HepG2 (cell line): ENCODE measurements at regions not wholly inside any gene's neighbourhood (a gene's known extent, or its start where the extent isn't known, plus 50 kb on each side); places are given as distances from the start of the nearest gene placed in this dataset.
"Not testable (repeated sequence)": the region's sequence is repeated elsewhere in the genome, so short reads cannot be mapped to it uniquely, and the experiment has no call there.

Experiments used
- ATAC-seq: fragments of 200-7000 bp; cut with Tn5 transposase; 3 replicates; pipeline ENCODE4 v1.9.1; 2020; ENCODE audit warnings: mild to moderate bottlenecking, moderate library complexity
- BruUV-seq: library from RNA; stranded (reverse); fragments of 400-500 nt; replicated peaks from 2 replicates; lab custom pipeline; 2021; lab: Mats Ljungman, UMichigan
- CTCF ChIA-PET: fragments of 300-600 bp; formaldehyde crosslinking; extraction: SDS; loops from one replicate; lab custom pipeline; 2021; ENCODE audit warnings: low total read pairs, inconsistent platforms, low intra/inter-chr PET ratio; lab: Yijun Ruan, JAX
- POLR2A ChIA-PET: fragments of 350-600 bp; sonication (Branson Sonifier 250); formaldehyde crosslinking; loops from one replicate; lab custom pipeline; 2020; ENCODE audit warnings: antibody characterized with exemption, inconsistent platforms; lab: Yijun Ruan, JAX
- DNase-seq: peaks from one replicate; pipeline ENCODE4 v3.0.0-alpha.2; 2015; ENCODE audit warnings: low spot score
- FAIRE-seq: peaks from 3 replicates; lab custom pipeline; 2011; peaks lifted over from hg19 to GRCh38; lab: Jason Lieb, UNC
- H2AFZ ChIP-seq: one replicate; pipeline ENCODE4 v1.6.1; 2011; ENCODE audit warnings: low read length, inconsistent platforms
- H3K27ac ChIP-seq: fragments of 300-600 bp; 3 replicates; pipeline ENCODE4 v1.8.0; 2011; ENCODE audit warnings: mixed run types, mild to moderate bottlenecking, mixed read lengths, low read length, inconsistent platforms; ENCODE audit not compliant: insufficient read depth; ENCODE audit errors: extremely low read length
- H3K27me3 ChIP-seq, 2 experiments: fragments of 200-600 bp in 1 of 2; 2 replicates in 1 of 2; 3 replicates in 1 of 2; pipeline versions ENCODE4 v1.6.0 to v1.8.0; 2011; ENCODE audit warnings: low read length in 2 of 2, mild to moderate bottlenecking in 2 of 2, moderate library complexity in 2 of 2, inconsistent platforms in 1 of 2; ENCODE audit not compliant: insufficient read depth in 2 of 2, control insufficient read depth in 1 of 2
- H3K36me3 ChIP-seq, 2 experiments: fragments of 200-600 bp in 1 of 2; replicated peaks in 1 of 2; 2 replicates in 1 of 2; 3 replicates in 1 of 2; pipeline versions ENCODE4 v1.5.1 to v1.8.0; 2011; ENCODE audit warnings: low read length in 2 of 2, inconsistent platforms in 1 of 2; ENCODE audit not compliant: insufficient read depth in 2 of 2, control insufficient read depth in 1 of 2
- H3K4me1 ChIP-seq: 2 replicates; pipeline ENCODE4 v1.5.1; 2012; ENCODE audit warnings: low read length, inconsistent platforms; ENCODE audit not compliant: insufficient read depth
- H3K4me2 ChIP-seq: 2 replicates; pipeline ENCODE4 v1.6.0; 2011; ENCODE audit warnings: low read depth, low read length, inconsistent platforms
- H3K4me3 ChIP-seq, 3 experiments: fragments of 200-600 bp in 1 of 3; sonication (generic), shearing (Covaris generic) in 1 of 3; replicated peaks in 1 of 3; 2 replicates each; pipeline ENCODE4 v1.5.1; 2011 to 2016; ENCODE audit warnings: low read length in 3 of 3, inconsistent platforms in 2 of 3, low read depth in 2 of 3, mild to moderate bottlenecking in 2 of 3, control low read depth in 1 of 3, mixed read lengths in 1 of 3; ENCODE audit not compliant: insufficient read depth in 1 of 3
- H3K79me2 ChIP-seq: one replicate; pipeline ENCODE4 v1.6.1; 2011; ENCODE audit warnings: low read length, inconsistent platforms; ENCODE audit not compliant: insufficient read depth
- H3K9ac ChIP-seq: 2 replicates; pipeline ENCODE4 v1.6.0; 2011; ENCODE audit warnings: mild to moderate bottlenecking, low read depth, low read length, inconsistent platforms; ENCODE audit not compliant: insufficient read depth
- H3K9me3 ChIP-seq: 2 replicates; pipeline ENCODE4 v1.5.1; 2012; ENCODE audit warnings: mild to moderate bottlenecking, low read length
- H4K20me1 ChIP-seq: 2 replicates; pipeline ENCODE4 v1.6.0; 2011; ENCODE audit warnings: inconsistent platforms, mild to moderate bottlenecking, low read length, moderate library complexity; ENCODE audit not compliant: insufficient read depth
- RAD21 ChIP-seq: fragments of 450-650 bp; formaldehyde crosslinking; IDR thresholded peaks from 2 replicates; pipeline ENCODE4 v1.5.0; 2020; ENCODE audit warnings: mild to moderate bottlenecking
- STAG1 ChIP-seq: sonication (generic); formaldehyde crosslinking; IDR thresholded peaks from 2 replicates; pipeline ENCODE4 v1.4.0; 2020; ENCODE audit warnings: missing genetic modification reagents
- WGBS: methylation state at CpG from one replicate; pipeline ENCODE4 v1.1.6; 2017; ENCODE audit warnings: low lambda C conversion rate; 5-methylcytosine and 5-hydroxymethylcytosine counted together
- in situ Hi-C: cut with HindIII; loops from 2 replicates; pipeline ENCODE4 v1.10.0; 2017; ENCODE audit warnings: low pct_unique_long_range_greater_than_20kb; ENCODE audit not compliant: extremely low pct_ligation_motif_present
- intact Hi-C: fragments of 100-400 bp; cut with micrococcal nuclease; formaldehyde crosslinking; loops from one replicate; pipeline ENCODE4 v1.10.0; 2022; ENCODE audit not compliant: unreplicated experiment
- TF ChIP-seq, protein P1 (sequence below): sonication (generic); formaldehyde crosslinking; IDR thresholded peaks from 2 replicates; pipeline ENCODE4 v1.5.0; 2020; ENCODE audit warnings: mild to moderate bottlenecking, missing genetic modification reagents, moderate library complexity

DNA sequence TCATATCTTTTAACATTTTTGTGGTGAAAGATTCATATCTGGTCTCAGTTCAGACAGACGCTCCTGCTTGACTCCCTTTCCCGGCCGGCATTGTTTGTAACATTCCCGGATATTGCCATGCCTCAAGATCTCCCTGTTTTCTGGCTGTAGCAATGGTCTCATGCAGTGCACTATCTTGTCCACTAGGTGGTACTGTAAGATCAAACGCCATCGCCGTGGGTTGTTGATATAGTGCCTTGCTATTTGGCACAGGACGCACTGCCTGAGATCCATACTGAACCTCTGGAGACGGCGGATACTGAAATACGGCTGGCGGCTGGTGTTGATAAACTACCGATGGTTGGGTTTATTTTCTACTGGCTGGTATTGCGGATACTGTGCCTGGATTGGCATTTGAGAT lies 218.6 kb downstream of the ADRA2C start:
- H3K27ac ChIP-seq, H3K4me3 ChIP-seq, FAIRE-seq, in situ Hi-C loops, H3K4me1 ChIP-seq, H4K20me1 ChIP-seq, POLR2A ChIA-PET, BruUV-seq, CTCF ChIA-PET, DNase-seq, H2AFZ ChIP-seq, H3K4me2 ChIP-seq, H3K79me2 ChIP-seq, H3K9me3 ChIP-seq, H3K27me3 ChIP-seq, H3K9ac ChIP-seq, H3K36me3 ChIP-seq, ATAC-seq: not testable (repeated sequence)
- peak; percentile 41 for TF ChIP-seq STAG1
- 17% methylated on average over 6 of the region's 14 CpGs for WGBS
- intact Hi-C loops, result loop anchor here (10.0 kb wide), 1 partner anchor 120 kb away; no protein-coding TSS in a partner anchor

DNA sequence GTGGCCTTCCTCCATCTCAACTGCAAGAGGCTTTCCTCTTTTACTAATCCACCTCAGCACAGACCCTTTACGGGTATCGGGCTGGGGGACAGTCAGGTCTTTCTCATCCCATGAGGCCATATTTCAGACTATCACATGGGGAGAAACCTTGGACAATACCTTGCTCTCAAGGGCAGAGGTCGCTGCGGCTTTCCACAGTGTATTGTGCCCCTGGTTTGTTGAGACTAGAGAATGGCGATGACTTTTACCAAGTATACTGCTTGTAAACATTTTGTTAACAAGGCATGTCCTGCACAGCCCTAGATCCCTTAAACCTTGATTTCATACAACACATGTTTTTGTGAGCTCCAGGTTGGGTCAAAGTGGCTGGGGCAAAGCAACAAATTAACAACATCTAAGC lies 220.2 kb downstream of the ADRA2C start:
- not testable (repeated sequence) for BruUV-seq
- 0 out of 2 replicates have a peak, but pooled peaks have one; percentile 38 for TF ChIP-seq RAD21 (CRISPR knock-in tag)
- TF ChIP-seq, protein P1, sequence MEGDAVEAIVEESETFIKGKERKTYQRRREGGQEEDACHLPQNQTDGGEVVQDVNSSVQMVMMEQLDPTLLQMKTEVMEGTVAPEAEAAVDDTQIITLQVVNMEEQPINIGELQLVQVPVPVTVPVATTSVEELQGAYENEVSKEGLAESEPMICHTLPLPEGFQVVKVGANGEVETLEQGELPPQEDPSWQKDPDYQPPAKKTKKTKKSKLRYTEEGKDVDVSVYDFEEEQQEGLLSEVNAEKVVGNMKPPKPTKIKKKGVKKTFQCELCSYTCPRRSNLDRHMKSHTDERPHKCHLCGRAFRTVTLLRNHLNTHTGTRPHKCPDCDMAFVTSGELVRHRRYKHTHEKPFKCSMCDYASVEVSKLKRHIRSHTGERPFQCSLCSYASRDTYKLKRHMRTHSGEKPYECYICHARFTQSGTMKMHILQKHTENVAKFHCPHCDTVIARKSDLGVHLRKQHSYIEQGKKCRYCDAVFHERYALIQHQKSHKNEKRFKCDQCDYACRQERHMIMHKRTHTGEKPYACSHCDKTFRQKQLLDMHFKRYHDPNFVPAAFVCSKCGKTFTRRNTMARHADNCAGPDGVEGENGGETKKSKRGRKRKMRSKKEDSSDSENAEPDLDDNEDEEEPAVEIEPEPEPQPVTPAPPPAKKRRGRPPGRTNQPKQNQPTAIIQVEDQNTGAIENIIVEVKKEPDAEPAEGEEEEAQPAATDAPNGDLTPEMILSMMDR (CRISPR knock-in tag), result peak; percentile 44; the same call in 1 of the 2 replicates
- TF ChIP-seq STAG1, result peak; percentile 62
- TF ChIP-seq, all 625 proteins: peak for 3; not testable (repeated sequence) for 622
- H3K36me3 ChIP-seq, FAIRE-seq, H3K4me2 ChIP-seq, H3K27me3 ChIP-seq, H3K4me1 ChIP-seq, in situ Hi-C loops, CTCF ChIA-PET, H3K9me3 ChIP-seq, H3K27ac ChIP-seq, H2AFZ ChIP-seq, H3K4me3 ChIP-seq, H3K79me2 ChIP-seq, POLR2A ChIA-PET, H3K9ac ChIP-seq, ATAC-seq, DNase-seq, H4K20me1 ChIP-seq: not testable (repeated sequence)
- intact Hi-C loops, result loop anchor here (10.0 kb wide), 1 partner anchor 118 kb away; no protein-coding TSS in a partner anchor
- 31% methylated on average over 3 of the region's 5 CpGs for WGBS
